HEK293T (cell line): ENCODE measurements at regions not wholly inside any gene's neighbourhood (a gene's known extent, or its start where the extent isn't known, plus 50 kb on each side); places are given as distances from the start of the nearest gene placed in this dataset.

Source experiments
- CTCF ChIA-PET: fragments of 350-600 bp; formaldehyde crosslinking; extraction: SDS; loops from one replicate; lab custom pipeline; 2021; ENCODE audit warnings: antibody characterized with exemption, inconsistent platforms; lab: Yijun Ruan, JAX
- POLR2A ChIA-PET: fragments of 350-600 bp; formaldehyde crosslinking; extraction: SDS; loops from one replicate; lab custom pipeline; 2020; ENCODE audit warnings: antibody characterized with exemption, inconsistent platforms; lab: Yijun Ruan, JAX
- DNase-seq: peaks from one replicate; pipeline ENCODE4 v3.0.0; 2012; ENCODE audit warnings: mixed read lengths; ENCODE audit errors: extremely low spot score
- ARNT ChIP-seq: fragments of 450-650 bp; IDR thresholded peaks from 2 replicates; pipeline ENCODE4 v1.6.1; 2017; ENCODE audit warnings: mild to moderate bottlenecking
- BHLHE40 ChIP-seq: fragments of 450-650 bp; IDR thresholded peaks from 2 replicates; pipeline ENCODE4 v1.6.1; 2016; ENCODE audit warnings: mild to moderate bottlenecking, moderate library complexity, borderline replicate concordance
- CTBP1 ChIP-seq: fragments of 450-650 bp; IDR thresholded peaks from 2 replicates; pipeline ENCODE4 v1.6.1; 2016; ENCODE audit warnings: borderline replicate concordance
- ELF4 ChIP-seq: fragments of 450-650 bp; IDR thresholded peaks from 2 replicates; pipeline ENCODE4 v1.6.1; 2017; ENCODE audit warnings: antibody characterized with exemption
- FOXA1 ChIP-seq: fragments of 450-650 bp; IDR thresholded peaks from 2 replicates; pipeline ENCODE4 v1.6.1; 2016; ENCODE audit warnings: mild to moderate bottlenecking
- FOXK2 ChIP-seq: fragments of 450-650 bp; IDR thresholded peaks from 2 replicates; pipeline ENCODE4 v1.6.1; 2016; ENCODE audit warnings: mild to moderate bottlenecking
- FOXM1 ChIP-seq: fragments of 450-650 bp; IDR thresholded peaks from 2 replicates; pipeline ENCODE4 v1.6.1; 2017; ENCODE audit warnings: mild to moderate bottlenecking, borderline replicate concordance
- HDGF ChIP-seq: fragments of 450-650 bp; IDR thresholded peaks from 2 replicates; pipeline ENCODE4 v1.6.1; 2017; ENCODE audit warnings: antibody characterized with exemption, borderline replicate concordance
- L3MBTL2 ChIP-seq: fragments of 450-650 bp; conservative IDR thresholded peaks from 2 replicates; pipeline ENCODE4 v1.6.1; 2016; ENCODE audit warnings: mild to moderate bottlenecking
- LEF1 ChIP-seq: fragments of 450-650 bp; IDR thresholded peaks from 2 replicates; pipeline ENCODE4 v1.6.1; 2017; ENCODE audit warnings: mild to moderate bottlenecking, borderline replicate concordance
- NFRKB ChIP-seq: fragments of 450-650 bp; IDR thresholded peaks from 2 replicates; pipeline ENCODE4 v1.6.1; 2016; ENCODE audit warnings: mild to moderate bottlenecking, moderate library complexity
- PKNOX1 ChIP-seq: fragments of 450-650 bp; IDR thresholded peaks from 2 replicates; pipeline ENCODE4 v1.6.1; 2016
- SP1 ChIP-seq: fragments of 450-650 bp; IDR thresholded peaks from 2 replicates; pipeline ENCODE4 v1.6.1; 2017
- SUZ12 ChIP-seq: fragments of 450-650 bp; IDR thresholded peaks from 2 replicates; pipeline ENCODE4 v1.6.1; 2016; ENCODE audit warnings: mild to moderate bottlenecking
- TARDBP ChIP-seq: fragments of 450-650 bp; IDR thresholded peaks from 2 replicates; pipeline ENCODE4 v1.6.1; 2016
- ZNF384 ChIP-seq: fragments of 450-650 bp; IDR thresholded peaks from 2 replicates; pipeline ENCODE4 v1.6.1; 2016

GRCh38 chr18:22695674-22696073 is 237.5 kb upstream of the RBBP8 start:
- DNase-seq, result no peak
- TF ChIP-seq PKNOX1 (peak; percentile 75), ZNF384 (no peak), CTBP1 (no peak), ARNT (no peak), FOXK2 (no peak), L3MBTL2 (no peak)
- CTCF ChIA-PET, result no interaction called here
- POLR2A ChIA-PET, result interaction anchor here (1.3 kb wide), 1 partner anchor 12 kb away, joined by 4 read pairs; no protein-coding TSS in a partner anchor

- POLR2A ChIA-PET, result interaction anchor here (1.0 kb wide), 1 partner anchor 9 kb away, joined by 3 read pairs; no protein-coding TSS in a partner anchor
- CTCF ChIA-PET, result no interaction called here
- DNase-seq, result no peak
- TF ChIP-seq ELF4 (no peak), LEF1 (no peak), PKNOX1 (no peak), L3MBTL2 (no peak), ARNT (no peak), ZNF384 (no peak), HDGF (no peak), CTBP1 (no peak), SUZ12 (no peak), BHLHE40 (no peak), FOXK2 (no peak), SP1 (no peak)
Measured at GRCh38 chr18:22697561-22697960, 235.6 kb upstream of the RBBP8 start.

GRCh38 chr18:22698711-22699110 is 234.4 kb upstream of the RBBP8 start:
- ChIA-PET CTCF (no interaction called here), POLR2A (no interaction called here)
- DNase-seq, result no peak
- TF ChIP-seq ZNF384 (no peak), ELF4 (no peak)

- ChIA-PET CTCF (interaction anchor here (0.5 kb wide), 1 partner anchor 9 kb away, joined by 3 read pairs; no protein-coding TSS in a partner anchor), POLR2A (no interaction called here)
- TF ChIP-seq L3MBTL2 (no peak), CTBP1 (no peak), SP1 (no peak), BHLHE40 (no peak), NFRKB (no peak)
- no peak for DNase-seq
Measured at GRCh38 chr18:22699629-22700028, 233.5 kb upstream of the RBBP8 start.

- no peak for DNase-seq
- POLR2A ChIA-PET, result no interaction called here
- TF ChIP-seq SUZ12 (no peak), PKNOX1 (no peak), ARNT (no peak), ZNF384 (no peak), CTBP1 (no peak), NFRKB (no peak), FOXK2 (no peak), HDGF (no peak), FOXA1 (no peak), L3MBTL2 (no peak), TARDBP (no peak), LEF1 (no peak)
- CTCF ChIA-PET, result no interaction called here
Measured at GRCh38 chr18:22700920-22701319, 232.2 kb upstream of the RBBP8 start.

- TF ChIP-seq L3MBTL2, result no peak
- no peak for TF ChIP-seq FOXM1
- no peak for TF ChIP-seq PKNOX1
- TF ChIP-seq LEF1, result no peak
- no peak for TF ChIP-seq NFRKB
- no peak for TF ChIP-seq BHLHE40
- no peak for TF ChIP-seq FOXA1
- TF ChIP-seq ZNF384, result no peak
- no peak for TF ChIP-seq ARNT
- TF ChIP-seq CTBP1, result no peak
- ChIA-PET POLR2A (no interaction called here), CTCF (no interaction called here)
- DNase-seq, result no peak
Measured at GRCh38 chr18:22701326-22701725, 231.8 kb upstream of the RBBP8 start.

GRCh38 chr18:22701795-22702194 is 231.3 kb upstream of the RBBP8 start:
- DNase-seq, result no peak
- ChIA-PET POLR2A (no interaction called here), CTCF (interaction anchor here (0.5 to 0.7 kb wide), 2 partner anchors 27 to 337 kb away, joined by 3 read pairs; no protein-coding TSS in a partner anchor)
- TF ChIP-seq SP1 (no peak), NFRKB (no peak), ZNF384 (no peak), FOXK2 (no peak), LEF1 (no peak), ARNT (no peak), CTBP1 (no peak), SUZ12 (no peak), PKNOX1 (no peak), L3MBTL2 (no peak), BHLHE40 (no peak), FOXA1 (no peak), HDGF (no peak), TARDBP (no peak), ELF4 (no peak), FOXM1 (no peak)
